ENCODE measurements at regions not wholly inside any gene's neighbourhood (a gene's known extent, or its start where the extent isn't known, plus 50 kb on each side); places are given as distances from the start of the nearest gene placed in this dataset.

GRCh38 chr17:53101706-53102105, 721.0 kb upstream of the KIF2B start:
- Histone ChIP-seq H3K27me3 (replicated peaks; ENCODE audit: control insufficient read depth, insufficient read depth, low read length) (no peaks in the 10 kb centered on the region), H3K4me1 (no peaks in the 10 kb centered on the region; the same call in 1 of the 2 replicates), H3K36me3 (ENCODE audit: control insufficient read depth, insufficient read depth, low read length) (no peaks in the 10 kb centered on the region), H3K9me3 (no peaks in the 10 kb centered on the region), H3K4me3 (ENCODE audit: low read depth, low read length) (no peak overlapping the region)
- BruUV-seq (replicated peaks), result no TSS peak
- H3K9me3 Mint-ChIP-seq (ENCODE audit: unreplicated experiment), result peaks cover 9% of the 10 kb centered on the region
- POLR2A ChIA-PET, result no interaction called here
- TF ChIP-seq CTCF (IDR thresholded peaks at IDR 0.05; ENCODE audit: insufficient read depth in 1 of 2, low read depth in 1 of 2, low read length in 1 of 2, severe bottlenecking in 1 of 2, unreplicated experiment in 1 of 2), result no peak
- no peaks in the 10 kb centered on the region for H3K4me1 Mint-ChIP-seq (ENCODE audit: low read depth, unreplicated experiment)
- intact Hi-C loops (cut with micrococcal nuclease; ENCODE audit: unreplicated experiment), result no loop called here
- no peak overlapping the region for H3K27ac Mint-ChIP-seq (ENCODE audit: unreplicated experiment)
- no peaks in the 10 kb centered on the region for H3K36me3 Mint-ChIP-seq (ENCODE audit: insufficient read depth, unreplicated experiment)
- no peak overlapping the region for H3K4me3 Mint-ChIP-seq (ENCODE audit: unreplicated experiment)
- no peak for DNase-seq
- H3K27me3 Mint-ChIP-seq (ENCODE audit: insufficient read depth, unreplicated experiment), result peaks cover 5% of the 10 kb centered on the region
- CTCF ChIA-PET, result no interaction called here

- Mint-ChIP-seq H3K4me3 (ENCODE audit: unreplicated experiment) (no peak overlapping the region), H3K27ac (ENCODE audit: unreplicated experiment) (no peak overlapping the region), H3K4me1 (ENCODE audit: low read depth, unreplicated experiment) (no peaks in the 10 kb centered on the region), H3K9me3 (ENCODE audit: unreplicated experiment) (peaks cover 19% of the 10 kb centered on the region), H3K27me3 (ENCODE audit: insufficient read depth, unreplicated experiment) (peaks cover 5% of the 10 kb centered on the region), H3K36me3 (ENCODE audit: insufficient read depth, unreplicated experiment) (no peaks in the 10 kb centered on the region)
- Histone ChIP-seq H3K27me3 (replicated peaks; ENCODE audit: control insufficient read depth, insufficient read depth, low read length) (no peaks in the 10 kb centered on the region), H3K4me1 (no peaks in the 10 kb centered on the region; the same call in 1 of the 2 replicates), H3K4me3 (ENCODE audit: low read depth, low read length) (no peak overlapping the region), H3K36me3 (ENCODE audit: control insufficient read depth, insufficient read depth, low read length) (no peaks in the 10 kb centered on the region), H3K9me3 (no peaks in the 10 kb centered on the region)
- BruUV-seq (replicated peaks), result no TSS peak
- ChIA-PET CTCF (no interaction called here), POLR2A (no interaction called here)
- intact Hi-C loops (cut with micrococcal nuclease; ENCODE audit: unreplicated experiment), result no loop called here
- DNase-seq, result no peak
- TF ChIP-seq CTCF (IDR thresholded peaks at IDR 0.05; ENCODE audit: insufficient read depth in 1 of 2, low read depth in 1 of 2, low read length in 1 of 2, severe bottlenecking in 1 of 2, unreplicated experiment in 1 of 2), result no peak
Observed at GRCh38 chr17:53100126-53100525, 722.6 kb upstream of the KIF2B start.

GRCh38 chr17:53093391-53093790, 729.3 kb upstream of the KIF2B start:
- no peaks in the 10 kb centered on the region; the same call in 1 of the 2 replicates for H3K4me1 ChIP-seq
- intact Hi-C loops (cut with micrococcal nuclease; ENCODE audit: unreplicated experiment), result no loop called here
- no TSS peak for BruUV-seq (replicated peaks)
- Mint-ChIP-seq H3K4me3 (ENCODE audit: unreplicated experiment) (no peak overlapping the region), H3K9me3 (ENCODE audit: unreplicated experiment) (peaks cover 13% of the 10 kb centered on the region), H3K4me1 (ENCODE audit: low read depth, unreplicated experiment) (no peaks in the 10 kb centered on the region), H3K36me3 (ENCODE audit: insufficient read depth, unreplicated experiment) (no peaks in the 10 kb centered on the region), H3K27me3 (ENCODE audit: insufficient read depth, unreplicated experiment) (peaks cover 3% of the 10 kb centered on the region), H3K27ac (ENCODE audit: unreplicated experiment) (no peak overlapping the region)
- H3K36me3 ChIP-seq (ENCODE audit: control insufficient read depth, insufficient read depth, low read length), result no peaks in the 10 kb centered on the region
- H3K27me3 ChIP-seq (replicated peaks; ENCODE audit: control insufficient read depth, insufficient read depth, low read length), result no peaks in the 10 kb centered on the region
- H3K9me3 ChIP-seq, result no peaks in the 10 kb centered on the region
- no peak overlapping the region for H3K4me3 ChIP-seq (ENCODE audit: low read depth, low read length)
- no peak for TF ChIP-seq CTCF (IDR thresholded peaks at IDR 0.05; ENCODE audit: insufficient read depth in 1 of 2, low read depth in 1 of 2, low read length in 1 of 2, severe bottlenecking in 1 of 2, unreplicated experiment in 1 of 2)
- CTCF ChIA-PET, result no interaction called here
- no peak for DNase-seq
- POLR2A ChIA-PET, result no interaction called here

All from Caco-2 (cell line).